WTC11 (cell line): ENCODE measurements at regions not wholly inside any gene's neighbourhood (a gene's known extent, or its start where the extent isn't known, plus 50 kb on each side); places are given as distances from the start of the nearest gene placed in this dataset.

Experiments
- ATAC-seq: fragments of 200-7000 bp; cut with Tn5 transposase; 2 replicates; pipeline ENCODE4 v1.10.0; 2021; ENCODE audit warnings: mild to moderate bottlenecking, moderate library complexity
- CTCF ChIA-PET: fragments of 300-600 bp; sonication (Branson Sonifier 250); formaldehyde crosslinking; loops from one replicate; lab custom pipeline; 2021; ENCODE audit warnings: antibody characterized with exemption; lab: Charles Lee
- POLR2A ChIA-PET: fragments of 350-600 bp; sonication (Branson Sonifier 250); formaldehyde crosslinking; loops from one replicate; lab custom pipeline; 2021; ENCODE audit warnings: antibody characterized with exemption; lab: Charles Lee
- DNase-seq: peaks from one replicate; pipeline ENCODE4 v3.0.0; 2021; ENCODE audit warnings: low spot score
- H3K27ac Mint-ChIP-seq: 2 replicates; pipeline ENCODE4 v1.8.0; 2021; ENCODE audit warnings: mixed read lengths
- H3K27me3 Mint-ChIP-seq: 2 replicates; pipeline ENCODE4 v1.8.0; 2021; ENCODE audit warnings: low read depth, mild to moderate bottlenecking, moderate library complexity, mixed read lengths
- H3K36me3 Mint-ChIP-seq: 2 replicates; pipeline ENCODE4 v1.8.0; 2021; ENCODE audit warnings: mixed read lengths
- H3K4me1 Mint-ChIP-seq: 2 replicates; pipeline ENCODE4 v1.8.0; 2022; ENCODE audit warnings: mixed read lengths
- H3K4me3 Mint-ChIP-seq: 2 replicates; pipeline ENCODE4 v1.8.0; 2021; ENCODE audit warnings: mild to moderate bottlenecking, moderate library complexity, mixed read lengths
- H3K9me3 Mint-ChIP-seq: 2 replicates; pipeline ENCODE4 v1.8.0; 2021; ENCODE audit warnings: mixed read lengths
- ATF2 ChIP-seq: sonication (generic); formaldehyde crosslinking; IDR thresholded peaks from 2 replicates; pipeline ENCODE4 v1.8.1; 2022; ENCODE audit warnings: low read depth, missing genetic modification reagents, borderline replicate concordance
- ATF3 ChIP-seq: sonication (generic); formaldehyde crosslinking; conservative IDR thresholded peaks from 2 replicates; pipeline ENCODE4 v1.8.1; 2022; ENCODE audit warnings: mild to moderate bottlenecking, missing genetic modification reagents
- CREM ChIP-seq: sonication (generic); formaldehyde crosslinking; IDR thresholded peaks from 2 replicates; pipeline ENCODE4 v1.8.1; 2022; ENCODE audit warnings: mild to moderate bottlenecking, missing genetic modification reagents, moderate library complexity
- ELF4 ChIP-seq: sonication (generic); formaldehyde crosslinking; IDR thresholded peaks from 2 replicates; pipeline ENCODE4 v1.8.1; 2022; ENCODE audit warnings: low read depth, mild to moderate bottlenecking, moderate library complexity, missing genetic modification reagents
- EMX1 ChIP-seq: fragments of 250-450 bp; sonication (Bioruptor Pico); IDR thresholded peaks from 2 replicates; pipeline ENCODE4 v1.8.0; 2021; ENCODE audit warnings: mild to moderate bottlenecking
- ERG ChIP-seq: fragments of 250-450 bp; sonication (Bioruptor Pico); IDR thresholded peaks from 2 replicates; pipeline ENCODE4 v1.8.0; 2021; ENCODE audit warnings: mild to moderate bottlenecking
- ESRRA ChIP-seq: sonication (generic); formaldehyde crosslinking; IDR thresholded peaks from 2 replicates; pipeline ENCODE4 v1.8.1; 2022; ENCODE audit warnings: mild to moderate bottlenecking, missing genetic modification reagents, borderline replicate concordance
- GABPB1 ChIP-seq: sonication (generic); formaldehyde crosslinking; IDR thresholded peaks from 2 replicates; pipeline ENCODE4 v1.8.1; 2023; ENCODE audit warnings: mild to moderate bottlenecking, missing genetic modification reagents
- HMGA2 ChIP-seq: fragments of 250-450 bp; sonication (Bioruptor Pico); IDR thresholded peaks from 2 replicates; pipeline ENCODE4 v1.4.0; 2021; ENCODE audit warnings: mild to moderate bottlenecking, moderate library complexity
- MAX ChIP-seq: sonication (generic); formaldehyde crosslinking; IDR thresholded peaks from 2 replicates; pipeline ENCODE4 v1.8.0; 2022; ENCODE audit warnings: mild to moderate bottlenecking, missing genetic modification reagents
- NFATC4 ChIP-seq: fragments of 250-450 bp; sonication (Bioruptor Pico); IDR thresholded peaks from 2 replicates; pipeline ENCODE4 v1.9.0; 2021; ENCODE audit warnings: mild to moderate bottlenecking
- NFYB ChIP-seq: sonication (generic); formaldehyde crosslinking; conservative IDR thresholded peaks from 2 replicates; pipeline ENCODE4 v1.8.0; 2022; ENCODE audit warnings: low read depth, missing genetic modification reagents
- NR2C2 ChIP-seq: sonication (generic); formaldehyde crosslinking; IDR thresholded peaks from 2 replicates; pipeline ENCODE4 v1.8.0; 2022; ENCODE audit warnings: mild to moderate bottlenecking, missing genetic modification reagents
- TEAD4 ChIP-seq: sonication (generic); formaldehyde crosslinking; IDR thresholded peaks from 2 replicates; pipeline ENCODE4 v1.8.0; 2022; ENCODE audit warnings: mild to moderate bottlenecking, missing genetic modification reagents
- TP53 ChIP-seq: sonication (generic); formaldehyde crosslinking; IDR thresholded peaks from 2 replicates; pipeline ENCODE4 v1.8.1; 2023; ENCODE audit warnings: mild to moderate bottlenecking, missing genetic modification reagents
- ZBTB43 ChIP-seq: sonication (generic); formaldehyde crosslinking; IDR thresholded peaks from 2 replicates; pipeline ENCODE4 v1.8.1; 2023; ENCODE audit warnings: mild to moderate bottlenecking, missing genetic modification reagents
- ZNF317 ChIP-seq: sonication (generic); formaldehyde crosslinking; IDR thresholded peaks from 2 replicates; pipeline ENCODE4 v1.8.1; 2023; ENCODE audit warnings: low read depth, mild to moderate bottlenecking, moderate library complexity, missing genetic modification reagents, borderline replicate concordance
- ZNF532 ChIP-seq: fragments of 250-450 bp; sonication (Bioruptor Pico); IDR thresholded peaks from 2 replicates; pipeline ENCODE4 v1.9.0; 2021; ENCODE audit warnings: mild to moderate bottlenecking, borderline replicate concordance
- ZSCAN18 ChIP-seq: fragments of 250-450 bp; sonication (Bioruptor Pico); IDR thresholded peaks from 2 replicates; pipeline ENCODE4 v2.1.2; 2022; ENCODE audit warnings: mild to moderate bottlenecking, moderate library complexity

- H3K27ac Mint-ChIP-seq = no peak overlapping the region
- no peaks in the 10 kb centered on the region for H3K9me3 Mint-ChIP-seq
- TF ChIP-seq TP53 (no peak), NFYB (CRISPR knock-in tag) (no peak), ATF3 (no peak), ZBTB43 (CRISPR knock-in tag) (no peak), EMX1 (CRISPR knock-in tag) (no peak), GABPB1 (CRISPR knock-in tag) (no peak)
- CTCF ChIA-PET = interaction anchor here (0.9 to 1.5 kb wide), 4 partner anchors 21 to 138 kb away, joined by 3 to 5 read pairs (median 4); no protein-coding TSS in a partner anchor
- no peaks in the 10 kb centered on the region for H3K36me3 Mint-ChIP-seq
- peaks cover 31% of the 10 kb centered on the region for H3K4me1 Mint-ChIP-seq
- no peak overlapping the region for H3K4me3 Mint-ChIP-seq
- DNase-seq = no peak
- no peaks in the 10 kb centered on the region for H3K27me3 Mint-ChIP-seq
- peak; percentile 18; the same call in 1 of the 2 replicates for ATAC-seq
- POLR2A ChIA-PET = no interaction called here
Observed at GRCh38 chr13:82010780-82011179, 1669.9 kb upstream of the SPRY2 start.

GRCh38 chr13:82002710-82003109 is 1661.8 kb upstream of the SPRY2 start:
- POLR2A ChIA-PET = no interaction called here
- Mint-ChIP-seq H3K27ac (no peak overlapping the region), H3K27me3 (no peaks in the 10 kb centered on the region), H3K4me1 (peaks cover 6% of the 10 kb centered on the region), H3K36me3 (no peaks in the 10 kb centered on the region), H3K9me3 (no peaks in the 10 kb centered on the region), H3K4me3 (no peak overlapping the region)
- TF ChIP-seq ZSCAN18 (no peak), ESRRA (CRISPR knock-in tag) (no peak), NFATC4 (CRISPR knock-in tag) (no peak), HMGA2 (CRISPR knock-in tag) (no peak), ZNF317 (CRISPR knock-in tag) (no peak), TEAD4 (CRISPR knock-in tag) (no peak), ERG (CRISPR knock-in tag) (no peak), MAX (no peak), NR2C2 (CRISPR knock-in tag) (no peak)
- CTCF ChIA-PET = no interaction called here
- no peak for ATAC-seq
- no peak for DNase-seq

- peaks cover 8% of the 10 kb centered on the region for H3K27me3 Mint-ChIP-seq
- no peak overlapping the region for H3K27ac Mint-ChIP-seq
- no peaks in the 10 kb centered on the region for H3K9me3 Mint-ChIP-seq
- DNase-seq (no peak), ATAC-seq (no peak)
- H3K4me3 Mint-ChIP-seq = no peak overlapping the region
- no peak for TF ChIP-seq ZNF532 (CRISPR knock-in tag)
- TF ChIP-seq NFYB (CRISPR knock-in tag) = no peak
- TF ChIP-seq ELF4 (CRISPR knock-in tag) = no peak
- TF ChIP-seq ATF2 (CRISPR knock-in tag) = no peak
- no peak for TF ChIP-seq CREM (CRISPR knock-in tag)
- H3K36me3 Mint-ChIP-seq = no peaks in the 10 kb centered on the region
- H3K4me1 Mint-ChIP-seq = peaks cover 53% of the 10 kb centered on the region
- ChIA-PET CTCF (interaction anchor here (0.8 kb wide), 1 partner anchor 38 kb away, joined by 3 read pairs; no protein-coding TSS in a partner anchor), POLR2A (no interaction called here)
Observed at GRCh38 chr13:81995316-81995715, 1654.4 kb upstream of the SPRY2 start.
